Stimulated activated CD4-positive, alpha-beta T cell treated with anti-CD3 and anti-CD28 coated beads, Interleukin-12 subunit alpha, Interleukin-12 subunit beta, amount 100 ng/mL, for 48 hours (primary cell): ENCODE measurements at regions not wholly inside any gene's neighbourhood (a gene's known extent, or its start where the extent isn't known, plus 50 kb on each side); places are given as distances from the start of the nearest gene placed in this dataset.

ENCODE experiments used
- DNase-seq, 3 donors: peaks; one replicate each; pipeline ENCODE4 v3.0.0-alpha.2; 2020; ENCODE audit warnings: low read depth in 2 of 3, low spot score in 1 of 3

- no peak for DNase-seq
These were observed 57.4 kb downstream of the IGLL1 start for GRCh38 chr22:23522623-23523251.

DNA sequence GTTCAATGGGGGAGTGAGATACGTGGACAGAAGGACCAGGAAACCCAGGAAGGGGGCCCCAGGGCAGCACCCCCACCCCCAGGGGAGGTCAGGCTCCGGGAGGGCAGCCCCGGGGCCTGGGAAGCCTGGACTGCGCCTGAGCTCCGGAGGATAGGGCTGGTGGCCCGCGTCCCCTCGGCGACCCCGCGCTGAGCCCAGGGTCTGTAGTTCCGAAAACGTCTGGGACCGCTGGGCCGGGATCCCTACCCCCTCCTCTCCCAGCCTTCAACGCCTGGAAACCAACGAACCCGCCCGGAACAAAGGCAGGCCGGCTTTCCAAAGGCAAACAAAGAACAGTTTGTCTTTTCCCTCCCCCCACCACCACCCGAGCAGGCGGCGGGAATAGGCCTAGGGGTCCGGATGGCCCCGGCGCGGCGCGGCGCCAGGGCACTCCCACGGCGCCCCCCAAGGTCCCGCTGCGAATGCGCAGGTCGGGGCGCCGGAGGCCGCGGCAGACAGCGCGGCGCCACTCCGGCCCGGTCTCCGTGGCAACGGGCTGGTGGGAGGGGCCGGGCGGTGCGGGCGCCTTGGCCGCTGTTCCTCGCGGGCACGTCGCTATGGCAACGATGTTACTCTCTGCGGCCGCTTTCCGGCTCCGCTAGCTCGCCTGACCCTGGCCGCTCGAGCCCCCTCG lies 58.5 kb downstream of the IGLL1 start:
- peak; percentile 34 to 73 (median 36) for DNase-seq

GRCh38 chr22:23520863-23521440 lies 59.1 kb downstream of the IGLL1 start:
- DNase-seq = no peak

DNA sequence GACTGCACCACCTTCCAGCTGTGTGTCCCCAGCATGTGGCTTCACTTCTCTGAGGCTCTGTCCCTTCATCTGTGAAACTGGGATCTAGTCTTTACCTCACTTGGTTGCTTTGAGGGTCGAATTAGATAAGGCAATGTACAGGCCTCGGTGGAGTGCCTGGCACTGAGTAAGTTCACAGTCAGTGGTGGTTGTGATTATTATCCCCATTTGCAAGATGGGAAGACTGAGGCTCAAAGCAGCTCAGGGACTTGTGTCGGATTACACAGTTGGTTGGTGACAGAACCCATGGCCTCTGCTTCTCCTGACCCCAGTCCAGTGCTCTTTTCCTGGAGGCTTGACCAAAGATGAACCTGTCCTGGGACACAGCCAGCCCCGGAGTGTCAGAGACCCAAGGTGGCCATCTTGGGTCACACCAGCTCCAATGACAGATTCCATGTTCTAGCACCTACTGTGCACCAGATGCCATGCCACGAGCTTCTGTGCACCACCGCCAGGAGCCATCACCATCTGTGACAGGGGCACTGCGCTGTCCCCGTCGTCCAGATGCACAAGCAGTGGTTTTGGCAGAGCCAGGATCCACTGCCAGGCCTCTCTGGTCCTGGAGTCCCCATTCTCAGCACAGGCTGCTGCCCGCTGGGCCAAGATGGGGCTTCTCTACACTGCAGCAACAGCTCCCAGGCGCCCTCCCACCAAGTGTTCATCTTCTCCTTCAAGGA lies 60.5 kb downstream of the IGLL1 start:
- no peak for DNase-seq

DNA sequence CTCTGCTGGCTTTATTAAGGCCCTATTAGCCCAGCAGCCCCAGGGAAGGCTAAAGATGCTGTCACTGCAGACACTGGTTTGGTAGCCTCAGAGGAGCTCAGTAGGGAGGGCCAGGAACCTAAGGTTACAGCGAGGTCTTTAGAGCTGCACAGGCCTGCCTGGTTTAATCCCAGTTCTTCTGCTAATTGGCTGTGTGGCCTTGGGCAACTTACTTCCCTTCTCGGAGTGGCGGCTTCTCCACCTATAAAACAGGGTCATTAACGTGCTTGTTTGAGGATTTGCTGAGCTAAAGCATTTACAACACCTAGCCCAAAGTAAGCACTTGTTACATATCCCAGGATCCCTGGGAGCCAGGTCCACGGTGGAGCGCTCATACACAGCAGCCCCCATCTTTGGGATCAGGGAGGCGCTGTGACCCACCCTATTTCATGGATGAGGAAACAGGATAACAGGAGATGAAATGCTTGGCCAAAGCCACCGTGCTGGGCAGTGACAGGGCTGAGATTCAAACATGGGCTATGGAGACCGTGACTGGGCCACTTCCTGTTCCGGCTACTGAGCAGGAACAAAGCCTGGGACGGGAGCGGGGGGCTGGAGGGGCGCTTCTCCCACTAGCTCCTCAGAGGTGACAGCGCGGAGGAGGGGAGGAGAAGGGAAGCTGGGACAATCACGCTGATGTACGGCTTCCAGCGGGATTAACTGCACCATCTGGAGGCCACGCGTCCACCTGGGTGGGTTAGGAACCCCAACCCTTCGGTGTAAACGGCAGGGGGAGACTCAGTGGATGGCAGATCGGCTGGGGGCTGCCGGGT lies 61.5 kb downstream of the IGLL1 start:
- no peak for DNase-seq

DNA sequence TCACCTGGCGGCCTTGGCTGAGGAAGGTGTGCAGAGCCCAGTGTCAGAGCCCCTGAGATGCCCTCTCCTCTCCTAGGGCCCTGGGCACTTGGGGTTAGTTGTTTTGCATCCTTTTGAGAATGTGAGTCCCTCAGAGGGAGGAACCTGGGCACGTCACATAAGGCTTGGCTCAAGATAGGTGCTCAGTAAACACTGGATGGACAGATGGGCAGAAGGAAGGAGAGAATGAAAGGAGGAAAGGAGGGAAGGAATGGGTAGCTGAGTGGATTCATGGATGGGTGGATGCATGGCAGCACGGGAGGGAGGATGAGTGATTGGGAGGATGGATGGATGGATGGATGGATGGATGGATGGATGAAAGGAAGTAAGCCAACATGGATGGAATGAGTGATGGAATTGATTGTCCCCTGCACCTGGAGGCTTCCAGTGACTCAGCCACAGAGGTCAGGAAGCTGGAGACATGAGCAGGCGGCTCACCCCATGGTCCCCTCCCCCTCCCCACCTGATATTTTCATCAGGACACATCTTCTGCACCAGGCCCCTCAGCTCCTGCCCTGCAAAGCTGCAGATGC lies 62.2 kb downstream of the IGLL1 start:
- DNase-seq = no peak

GRCh38 chr22:23516304-23516703 lies 63.8 kb downstream of the IGLL1 start:
- DNase-seq = no peak

GRCh38 chr22:23514322-23515038 lies 65.6 kb downstream of the IGLL1 start:
- DNase-seq = no peak

DNA sequence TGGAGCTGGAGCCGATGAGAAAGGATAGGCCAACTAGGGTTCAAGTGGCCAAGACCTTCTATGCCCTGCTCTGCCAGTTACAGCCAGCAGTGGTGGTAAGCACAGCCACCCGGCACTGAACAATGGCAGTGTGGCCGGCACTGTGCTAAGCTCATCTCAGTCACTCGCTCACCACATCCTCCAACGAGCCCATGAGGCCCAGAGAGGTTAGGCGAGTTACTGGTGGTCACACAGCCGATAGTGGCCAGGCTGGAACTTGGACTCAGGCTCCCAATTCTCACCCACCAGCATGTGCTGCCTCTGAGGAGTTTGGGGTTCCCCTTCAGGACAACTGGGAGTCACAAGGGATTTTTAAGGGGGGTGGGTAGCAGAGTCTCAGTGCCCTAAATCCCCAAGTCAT lies 66.4 kb downstream of the IGLL1 start:
- no peak for DNase-seq

GRCh38 chr22:23513133-23513532 lies 67.0 kb downstream of the IGLL1 start:
- DNase-seq = no peak

- no peak for DNase-seq
These were observed 67.4 kb downstream of the IGLL1 start for GRCh38 chr22:23512721-23513120.

DNA sequence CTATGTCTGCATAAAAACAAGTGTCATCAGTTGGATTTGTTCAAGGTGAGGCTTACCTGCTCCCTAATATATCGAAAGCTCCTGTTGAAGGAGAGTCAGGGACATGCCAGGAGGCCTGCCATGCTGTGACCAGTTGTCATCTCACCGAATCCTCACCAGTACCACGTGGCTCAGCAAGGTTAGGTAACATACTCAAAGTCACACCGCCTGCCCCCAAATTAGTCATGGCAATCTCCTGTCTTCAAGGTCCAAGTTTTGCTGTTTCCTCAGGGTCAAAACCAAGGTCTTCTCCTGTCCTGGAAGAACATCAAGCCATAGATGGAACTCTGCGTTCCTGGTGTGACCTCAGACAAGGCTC lies 67.8 kb downstream of the IGLL1 start:
- DNase-seq = no peak

GRCh38 chr22:23511627-23512347 lies 68.3 kb downstream of the IGLL1 start:
- no peak for DNase-seq

DNA sequence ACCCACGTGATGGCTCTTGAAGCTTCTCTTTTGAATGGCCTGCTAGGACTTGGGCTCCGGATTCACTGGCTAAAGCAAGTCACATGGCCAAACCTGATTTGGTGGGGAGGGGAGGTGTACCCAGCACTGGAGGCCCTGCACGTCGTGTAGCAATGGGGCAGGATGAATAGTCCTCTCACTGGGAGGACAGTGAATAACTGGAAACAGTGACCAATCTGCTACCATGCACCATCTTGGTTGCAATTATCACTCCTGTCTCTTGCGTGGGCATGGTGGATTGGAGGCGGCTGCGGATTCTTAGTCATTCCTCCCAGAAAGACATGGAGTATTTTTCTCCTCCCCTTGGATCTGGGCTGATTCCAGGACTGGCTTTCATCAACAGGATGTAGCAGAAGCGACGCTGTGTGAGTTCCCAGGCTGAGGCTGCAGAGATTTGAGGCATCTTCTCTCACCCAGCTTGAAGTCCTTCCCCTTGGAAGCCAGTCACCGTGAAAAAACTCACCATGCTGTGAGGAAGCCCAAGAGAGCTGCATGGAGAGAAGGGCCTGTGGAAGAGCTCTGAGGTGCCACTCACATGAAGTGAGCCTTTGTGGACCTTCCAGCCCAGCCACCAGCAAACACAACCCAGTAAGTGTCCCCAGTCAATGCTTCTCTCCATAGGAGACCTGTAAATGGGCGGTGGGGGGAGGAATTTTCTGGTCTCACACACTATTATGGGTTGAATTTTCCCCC lies 70.4 kb downstream of the IGLL1 start:
- no peak for DNase-seq

GRCh38 chr22:23504516-23504915 lies 75.6 kb downstream of the IGLL1 start:
- no peak for DNase-seq

GRCh38 chr22:23503736-23504440 lies 76.2 kb downstream of the IGLL1 start:
- no peak for DNase-seq

- DNase-seq = no peak
These were observed 76.9 kb downstream of the IGLL1 start for GRCh38 chr22:23503142-23503541.

DNA sequence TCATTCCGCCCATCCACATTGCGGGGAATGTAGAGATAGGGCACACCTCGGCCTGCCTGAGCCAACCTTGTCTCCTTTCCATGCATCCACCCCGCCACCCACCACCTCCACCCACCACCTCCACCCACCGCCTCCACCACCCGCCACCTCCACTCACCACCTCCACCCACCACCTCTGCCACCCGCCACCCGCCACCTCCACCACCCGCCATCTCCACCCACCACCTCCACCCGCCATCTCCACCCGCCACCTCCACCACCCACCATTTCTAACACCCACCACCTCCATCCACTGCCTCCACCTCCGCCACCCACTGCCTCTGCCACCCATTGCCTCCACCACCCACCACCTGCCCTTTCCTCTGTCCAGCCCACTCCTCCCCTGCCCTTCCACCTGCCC lies 78.4 kb downstream of the IGLL1 start:
- no peak for DNase-seq
